ENCODE measurements at regions not wholly inside any gene's neighbourhood (a gene's known extent, or its start where the extent isn't known, plus 50 kb on each side); places are given as distances from the start of the nearest gene placed in this dataset.

DNA sequence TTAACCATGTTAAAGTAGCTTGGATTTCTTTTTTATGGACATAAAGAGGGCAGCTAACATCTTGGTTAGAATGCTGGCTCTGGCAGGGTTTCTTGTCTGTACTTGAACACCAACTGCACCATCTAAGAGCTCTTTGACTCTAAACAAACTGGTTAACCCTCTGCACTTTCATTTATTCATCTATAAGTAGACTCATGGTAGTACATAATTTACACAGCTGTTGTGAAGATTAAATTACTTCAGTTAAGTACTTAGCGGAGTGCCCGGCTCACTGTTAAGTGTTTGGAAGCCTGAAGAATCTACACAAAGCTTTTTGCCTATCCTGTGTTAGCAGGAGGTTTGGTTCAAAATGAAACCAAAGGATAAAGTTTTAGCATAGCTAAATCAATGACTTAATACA is 846.2 kb upstream of the API5 start:
- no peak for TF ChIP-seq POLR2AphosphoS5 (IDR thresholded peaks at IDR 0.05)
- no peak for TF ChIP-seq EZH2 (IDR thresholded peaks at IDR 0.05; ENCODE audit: borderline replicate concordance, insufficient read depth, low read length, poor library complexity, severe bottlenecking)
- TF ChIP-seq REST (IDR thresholded peaks at IDR 0.05; ENCODE audit: borderline replicate concordance) = no peak
- no peak for TF ChIP-seq CTCF (IDR thresholded peaks at IDR 0.05; ENCODE audit: poor library complexity, severe bottlenecking)
- no peak for TF ChIP-seq TAF1 (IDR thresholded peaks at IDR 0.05; ENCODE audit: low read depth)
- TF ChIP-seq EP300 (conservative IDR thresholded peaks at IDR 0.05; ENCODE audit: poor library complexity, severe bottlenecking) = no peak
- TF ChIP-seq RAD21 (conservative IDR thresholded peaks at IDR 0.05) = no peak
- TF ChIP-seq MXI1 (conservative IDR thresholded peaks at IDR 0.05; ENCODE audit: poor library complexity, severe bottlenecking) = no peak
- no peak for TF ChIP-seq SMC3 (conservative IDR thresholded peaks at IDR 0.05; ENCODE audit: poor library complexity)
- Histone ChIP-seq H4K20me1 (ENCODE audit: insufficient read depth) (no peaks in the 10 kb centered on the region), H3F3A (ENCODE audit: insufficient read depth, low read length, poor library complexity, severe bottlenecking) (no peaks in the 10 kb centered on the region), H2AFZ (ENCODE audit: low read depth, low read length) (no peak overlapping the region), H3K27me3 (ENCODE audit: insufficient read depth, low read depth, low read length) (no peaks in the 10 kb centered on the region), H3K27ac (ENCODE audit: low read length) (no peak overlapping the region), H3K4me2 (ENCODE audit: low read length) (no peak overlapping the region), H3K36me3 (ENCODE audit: insufficient read depth, low read length) (no peaks in the 10 kb centered on the region), H3K4me3 (ENCODE audit: low read length) (no peak overlapping the region), H3K9me3 (ENCODE audit: low read length) (no peaks in the 10 kb centered on the region), H3K9me2 (ENCODE audit: insufficient read depth, low read length) (no peaks in the 10 kb centered on the region), H3K79me2 (replicated peaks; ENCODE audit: insufficient read depth, low read length) (no peaks in the 10 kb centered on the region), H3K9ac (ENCODE audit: low read length) (no peak overlapping the region)

GRCh38 chr11:42473106-42473505 is 838.7 kb upstream of the API5 start:
- Histone ChIP-seq H3K9ac (ENCODE audit: low read length) (no peak overlapping the region), H3K27ac (ENCODE audit: low read length) (no peak overlapping the region), H3K27me3 (ENCODE audit: insufficient read depth, low read depth, low read length) (no peaks in the 10 kb centered on the region), H3K4me3 (ENCODE audit: low read length) (no peak overlapping the region), H3K9me2 (ENCODE audit: insufficient read depth, low read length) (no peaks in the 10 kb centered on the region), H2AFZ (ENCODE audit: low read depth, low read length) (no peak overlapping the region), H3F3A (ENCODE audit: insufficient read depth, low read length, poor library complexity, severe bottlenecking) (no peaks in the 10 kb centered on the region), H3K9me3 (ENCODE audit: low read length) (no peaks in the 10 kb centered on the region), H4K20me1 (ENCODE audit: insufficient read depth) (no peaks in the 10 kb centered on the region), H3K79me2 (replicated peaks; ENCODE audit: insufficient read depth, low read length) (no peaks in the 10 kb centered on the region), H3K4me2 (ENCODE audit: low read length) (no peak overlapping the region), H3K36me3 (ENCODE audit: insufficient read depth, low read length) (no peaks in the 10 kb centered on the region)
- TF ChIP-seq EP300 (conservative IDR thresholded peaks at IDR 0.05; ENCODE audit: poor library complexity, severe bottlenecking) = no peak
- TF ChIP-seq POLR2AphosphoS5 (IDR thresholded peaks at IDR 0.05) = no peak
- TF ChIP-seq MXI1 (conservative IDR thresholded peaks at IDR 0.05; ENCODE audit: poor library complexity, severe bottlenecking) = no peak
- no peak for TF ChIP-seq REST (IDR thresholded peaks at IDR 0.05; ENCODE audit: borderline replicate concordance)
- no peak for TF ChIP-seq CTCF (IDR thresholded peaks at IDR 0.05; ENCODE audit: poor library complexity, severe bottlenecking)
- no peak for TF ChIP-seq TAF1 (IDR thresholded peaks at IDR 0.05; ENCODE audit: low read depth)
- no peak for TF ChIP-seq SMC3 (conservative IDR thresholded peaks at IDR 0.05; ENCODE audit: poor library complexity)
- TF ChIP-seq RAD21 (conservative IDR thresholded peaks at IDR 0.05) = no peak
- TF ChIP-seq EZH2 (IDR thresholded peaks at IDR 0.05; ENCODE audit: borderline replicate concordance, insufficient read depth, low read length, poor library complexity, severe bottlenecking) = no peak
